ENCODE measurements at regions not wholly inside any gene's neighbourhood (a gene's known extent, or its start where the extent isn't known, plus 50 kb on each side); places are given as distances from the start of the nearest gene placed in this dataset.

- Histone ChIP-seq H3K27ac (ENCODE audit: low read depth, low read length) (no peak overlapping the region), H3K27me3 (ENCODE audit: control insufficient read depth, insufficient read depth, low read length, poor library complexity, severe bottlenecking) (no peaks in the 10 kb centered on the region), H3K9ac (ENCODE audit: extremely low read depth, low read length, poor library complexity, severe bottlenecking) (no peak overlapping the region), H3K4me3 (ENCODE audit: low read length) (peak overlapping the region; percentile 57), H3K4me1 (ENCODE audit: control insufficient read depth, insufficient read depth, low read length) (peaks cover 4% of the 10 kb centered on the region), H3K9me3 (ENCODE audit: control insufficient read depth, low read length) (peaks cover 34% of the 10 kb centered on the region), H3K36me3 (ENCODE audit: control insufficient read depth, insufficient read depth, low read length) (no peaks in the 10 kb centered on the region)
- no peak overlapping the region for H3K4me3 Mint-ChIP-seq
- DNase-seq, result no peak
- H3K4me1 Mint-ChIP-seq, result peaks cover 31% of the 10 kb centered on the region
- H3K27me3 Mint-ChIP-seq (ENCODE audit: insufficient read depth), result peaks cover 9% of the 10 kb centered on the region
- no peak for TF ChIP-seq CTCF (conservative IDR thresholded peaks at IDR 0.05)
- H3K9me3 Mint-ChIP-seq, result peaks cover 21% of the 10 kb centered on the region
- peaks cover 6% of the 10 kb centered on the region for H3K36me3 Mint-ChIP-seq (ENCODE audit: low read depth)
- no peak overlapping the region for H3K27ac Mint-ChIP-seq
Measured at GRCh38 chr16:76213860-76214259, 63.3 kb upstream of the CNTNAP4 start.

GRCh38 chr16:76214856-76215255 lies 62.3 kb upstream of the CNTNAP4 start:
- Mint-ChIP-seq H3K36me3 (ENCODE audit: low read depth) (peaks cover 6% of the 10 kb centered on the region), H3K27me3 (ENCODE audit: insufficient read depth) (peaks cover 11% of the 10 kb centered on the region), H3K4me1 (peaks cover 35% of the 10 kb centered on the region), H3K9me3 (peaks cover 21% of the 10 kb centered on the region), H3K27ac (peak overlapping the region; percentile 79), H3K4me3 (no peak overlapping the region)
- H3K9me3 ChIP-seq (ENCODE audit: control insufficient read depth, low read length), result peaks cover 34% of the 10 kb centered on the region
- H3K27ac ChIP-seq (ENCODE audit: low read depth, low read length), result no peak overlapping the region
- peak overlapping the region; percentile 9 for H3K4me3 ChIP-seq (ENCODE audit: low read length)
- no peak for DNase-seq
- WGBS, 2 experiments (ENCODE audit: insufficient coverage in 1 of 2, insufficient read length in 1 of 2), result 50 to 56% methylated on average over 1 of the region's 1 CpG
- H3K36me3 ChIP-seq (ENCODE audit: control insufficient read depth, insufficient read depth, low read length), result no peaks in the 10 kb centered on the region
- no peak for TF ChIP-seq CTCF (conservative IDR thresholded peaks at IDR 0.05)
- no peak overlapping the region for H3K9ac ChIP-seq (ENCODE audit: extremely low read depth, low read length, poor library complexity, severe bottlenecking)
- no peaks in the 10 kb centered on the region for H3K27me3 ChIP-seq (ENCODE audit: control insufficient read depth, insufficient read depth, low read length, poor library complexity, severe bottlenecking)
- peaks cover 4% of the 10 kb centered on the region for H3K4me1 ChIP-seq (ENCODE audit: control insufficient read depth, insufficient read depth, low read length)

- Histone ChIP-seq H3K4me3 (ENCODE audit: low read length) (peak overlapping the region; percentile 36), H3K36me3 (ENCODE audit: control insufficient read depth, insufficient read depth, low read length) (no peaks in the 10 kb centered on the region), H3K9me3 (ENCODE audit: control insufficient read depth, low read length) (no peaks in the 10 kb centered on the region), H3K27ac (ENCODE audit: low read depth, low read length) (no peak overlapping the region), H3K4me1 (ENCODE audit: control insufficient read depth, insufficient read depth, low read length) (peaks cover 12% of the 10 kb centered on the region), H3K27me3 (ENCODE audit: control insufficient read depth, insufficient read depth, low read length, poor library complexity, severe bottlenecking) (no peaks in the 10 kb centered on the region), H3K9ac (ENCODE audit: extremely low read depth, low read length, poor library complexity, severe bottlenecking) (no peak overlapping the region)
- no peak overlapping the region for H3K27ac Mint-ChIP-seq
- no peak overlapping the region for H3K4me3 Mint-ChIP-seq
- DNase-seq, result no peak
- WGBS, 2 experiments (ENCODE audit: insufficient coverage in 1 of 2, insufficient read length in 1 of 2), result 30 to 44% methylated on average over 2 to 3 of the region's 3 CpGs
- H3K27me3 Mint-ChIP-seq (ENCODE audit: insufficient read depth), result peaks cover 44% of the 10 kb centered on the region
- H3K9me3 Mint-ChIP-seq, result no peaks in the 10 kb centered on the region
- TF ChIP-seq CTCF (conservative IDR thresholded peaks at IDR 0.05), result no peak
- peaks cover 55% of the 10 kb centered on the region for H3K4me1 Mint-ChIP-seq
- no peaks in the 10 kb centered on the region for H3K36me3 Mint-ChIP-seq (ENCODE audit: low read depth)
Measured at GRCh38 chr16:76222087-76222486, 55.1 kb upstream of the CNTNAP4 start.
